Parathyroid adenoma (tissue), 2 donors: ENCODE measurements at regions not wholly inside any gene's neighbourhood (a gene's known extent, or its start where the extent isn't known, plus 50 kb on each side); places are given as distances from the start of the nearest gene placed in this dataset.

Experiments used
- H2AFZ ChIP-seq: fragments of 300-600 bp; sonication (generic); one replicate; pipeline ENCODE4 v1.7.0; 2017; ENCODE audit warnings: antibody characterized with exemption, mild to moderate bottlenecking
- H3K27ac ChIP-seq: fragments of 300-600 bp; sonication (generic); one replicate; pipeline ENCODE4 v1.7.0; 2017
- H3K27me3 ChIP-seq: fragments of 300-600 bp; sonication (generic); one replicate; pipeline ENCODE4 v1.7.0; 2017; ENCODE audit warnings: low read length; ENCODE audit not compliant: control insufficient read depth, insufficient read depth
- H3K36me3 ChIP-seq: fragments of 300-600 bp; sonication (generic); one replicate; pipeline ENCODE4 v1.7.0; 2017; ENCODE audit warnings: low read length; ENCODE audit not compliant: control insufficient read depth, insufficient read depth
- H3K4me1 ChIP-seq: fragments of 300-600 bp; sonication (generic); one replicate; pipeline ENCODE4 v1.7.0; 2017; ENCODE audit warnings: control low read depth
- H3K4me2 ChIP-seq: fragments of 300-600 bp; sonication (generic); one replicate; pipeline ENCODE4 v1.7.0; 2017; ENCODE audit warnings: low read length
- H3K4me3 ChIP-seq: fragments of 300-600 bp; sonication (generic); one replicate; pipeline ENCODE4 v1.7.0; 2017; ENCODE audit warnings: low read depth, low read length
- H3K79me2 ChIP-seq: fragments of 300-600 bp; sonication (generic); one replicate; pipeline ENCODE4 v1.7.0; 2017; ENCODE audit warnings: control low read depth
- H3K9ac ChIP-seq: fragments of 300-600 bp; sonication (generic); one replicate; pipeline ENCODE4 v1.7.0; 2017; ENCODE audit warnings: mild to moderate bottlenecking
- H3K9me3 ChIP-seq: fragments of 300-600 bp; sonication (generic); one replicate; pipeline ENCODE4 v1.7.0; 2017; ENCODE audit warnings: low read length; ENCODE audit not compliant: control insufficient read depth
- TF ChIP-seq, protein P1 (sequence below): fragments of 300-600 bp; sonication (generic); IDR thresholded peaks from one replicate; pipeline ENCODE4 v1.7.0; 2017; ENCODE audit warnings: antibody characterized with exemption, mild to moderate bottlenecking
- donor health status: primary hyperparathyroidism.

DNA sequence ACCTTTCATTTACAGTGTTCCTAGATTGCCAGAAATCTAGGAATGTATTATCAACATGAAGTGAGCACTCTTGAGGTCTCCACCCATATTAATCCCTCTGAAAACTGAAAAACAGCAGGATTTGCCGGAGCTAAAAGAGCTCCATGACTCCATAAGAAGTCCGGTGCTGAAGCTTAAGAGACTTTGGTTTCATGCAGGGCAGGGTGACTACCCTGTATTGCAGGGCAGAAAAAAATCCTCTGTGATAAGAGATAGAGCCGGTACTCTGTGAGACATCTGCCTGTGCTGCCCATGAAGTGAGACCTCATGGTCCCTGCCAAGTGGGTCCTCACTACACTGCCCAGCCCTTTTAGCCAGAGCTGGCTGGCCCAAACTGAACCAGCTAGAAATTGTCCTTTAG, 127.2 kb upstream of the NPY2R start:
- H3K9ac ChIP-seq, result no peak overlapping the region
- H3K9me3 ChIP-seq, result no peaks in the 10 kb centered on the region
- H3K36me3 ChIP-seq, result no peaks in the 10 kb centered on the region
- no peak overlapping the region for H3K4me3 ChIP-seq
- no peak overlapping the region for H3K4me2 ChIP-seq
- TF ChIP-seq, protein P1, sequence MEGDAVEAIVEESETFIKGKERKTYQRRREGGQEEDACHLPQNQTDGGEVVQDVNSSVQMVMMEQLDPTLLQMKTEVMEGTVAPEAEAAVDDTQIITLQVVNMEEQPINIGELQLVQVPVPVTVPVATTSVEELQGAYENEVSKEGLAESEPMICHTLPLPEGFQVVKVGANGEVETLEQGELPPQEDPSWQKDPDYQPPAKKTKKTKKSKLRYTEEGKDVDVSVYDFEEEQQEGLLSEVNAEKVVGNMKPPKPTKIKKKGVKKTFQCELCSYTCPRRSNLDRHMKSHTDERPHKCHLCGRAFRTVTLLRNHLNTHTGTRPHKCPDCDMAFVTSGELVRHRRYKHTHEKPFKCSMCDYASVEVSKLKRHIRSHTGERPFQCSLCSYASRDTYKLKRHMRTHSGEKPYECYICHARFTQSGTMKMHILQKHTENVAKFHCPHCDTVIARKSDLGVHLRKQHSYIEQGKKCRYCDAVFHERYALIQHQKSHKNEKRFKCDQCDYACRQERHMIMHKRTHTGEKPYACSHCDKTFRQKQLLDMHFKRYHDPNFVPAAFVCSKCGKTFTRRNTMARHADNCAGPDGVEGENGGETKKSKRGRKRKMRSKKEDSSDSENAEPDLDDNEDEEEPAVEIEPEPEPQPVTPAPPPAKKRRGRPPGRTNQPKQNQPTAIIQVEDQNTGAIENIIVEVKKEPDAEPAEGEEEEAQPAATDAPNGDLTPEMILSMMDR, result no peak
- no peaks in the 10 kb centered on the region for H3K27me3 ChIP-seq
- H3K4me1 ChIP-seq, result no peaks in the 10 kb centered on the region
- no peak overlapping the region for H2AFZ ChIP-seq
- H3K79me2 ChIP-seq, result no peaks in the 10 kb centered on the region
- no peak overlapping the region for H3K27ac ChIP-seq

DNA sequence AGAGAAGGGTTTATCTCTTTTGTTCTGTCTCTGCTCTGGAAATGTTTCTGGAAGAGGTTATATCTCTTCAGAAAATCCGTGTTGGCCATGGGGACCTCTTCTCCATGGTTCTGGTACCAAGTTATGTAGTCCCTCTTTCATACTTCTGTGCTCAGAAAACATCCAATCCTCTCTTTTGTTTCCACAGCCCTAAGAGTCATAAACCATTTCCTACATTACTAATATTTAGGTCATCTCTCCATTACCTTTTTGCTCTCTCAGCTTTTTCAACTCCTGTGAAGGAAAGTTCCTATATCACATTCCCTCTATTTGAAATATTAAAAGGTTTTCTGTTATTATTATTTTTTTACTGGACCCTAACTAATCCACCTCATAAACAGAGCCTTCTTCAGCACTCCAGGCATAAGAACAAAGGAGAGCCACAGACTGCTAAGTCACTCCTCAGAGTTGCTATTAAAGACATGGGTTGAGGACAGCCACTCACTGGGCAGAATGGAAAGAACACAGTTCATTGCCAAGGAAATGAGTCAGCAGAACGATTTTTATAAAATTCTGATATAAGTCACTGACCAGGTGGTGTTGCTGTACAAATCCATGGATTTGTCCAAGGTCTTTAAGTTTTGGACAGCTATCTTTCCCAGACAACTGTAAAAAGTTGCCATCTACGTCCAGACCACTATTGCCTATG, 122.4 kb upstream of the NPY2R start:
- no peak overlapping the region for H2AFZ ChIP-seq
- no peaks in the 10 kb centered on the region for H3K9me3 ChIP-seq
- no peak overlapping the region for H3K9ac ChIP-seq
- no peak overlapping the region for H3K4me2 ChIP-seq
- no peak overlapping the region for H3K27ac ChIP-seq
- TF ChIP-seq, protein P1, result no peak
- no peak overlapping the region for H3K4me3 ChIP-seq
- H3K79me2 ChIP-seq, result no peaks in the 10 kb centered on the region
- no peaks in the 10 kb centered on the region for H3K36me3 ChIP-seq
- no peaks in the 10 kb centered on the region for H3K27me3 ChIP-seq
- no peaks in the 10 kb centered on the region for H3K4me1 ChIP-seq

DNA sequence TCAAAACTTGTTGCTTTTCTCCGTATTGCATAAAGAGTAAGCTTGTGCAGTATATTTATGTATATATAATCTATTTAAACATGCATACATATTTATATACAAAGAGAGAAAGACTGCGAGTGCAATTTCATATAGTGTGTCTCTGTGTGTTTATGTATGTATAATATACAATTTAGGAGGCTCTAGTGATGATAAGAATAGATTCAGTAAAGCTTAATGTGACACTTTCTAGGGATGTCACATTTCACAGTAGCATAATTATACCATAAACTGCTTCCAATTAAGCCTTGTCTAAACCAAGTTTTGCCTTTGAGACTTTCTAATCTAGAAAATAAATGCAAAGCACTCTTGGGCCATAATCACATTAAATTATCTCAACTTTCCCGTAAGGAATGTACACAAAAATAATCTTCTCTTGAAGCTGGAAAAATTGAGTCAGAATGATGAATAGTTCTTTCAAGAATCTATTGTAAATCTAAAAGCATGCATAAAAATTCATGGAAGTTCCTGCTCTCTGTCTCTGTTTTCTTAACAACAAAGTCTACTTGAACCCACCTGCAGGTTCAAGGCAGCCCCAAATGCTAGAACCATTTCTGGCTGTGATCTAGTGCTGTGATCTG, 114.1 kb upstream of the NPY2R start:
- H3K27me3 ChIP-seq, result no peaks in the 10 kb centered on the region
- no peak overlapping the region for H3K27ac ChIP-seq
- H3K4me2 ChIP-seq, result no peak overlapping the region
- H3K4me3 ChIP-seq, result no peak overlapping the region
- no peaks in the 10 kb centered on the region for H3K36me3 ChIP-seq
- H3K9me3 ChIP-seq, result no peaks in the 10 kb centered on the region
- TF ChIP-seq, protein P1, result no peak
- no peak overlapping the region for H2AFZ ChIP-seq
- no peak overlapping the region for H3K9ac ChIP-seq
- no peaks in the 10 kb centered on the region for H3K4me1 ChIP-seq
- H3K79me2 ChIP-seq, result no peaks in the 10 kb centered on the region

DNA sequence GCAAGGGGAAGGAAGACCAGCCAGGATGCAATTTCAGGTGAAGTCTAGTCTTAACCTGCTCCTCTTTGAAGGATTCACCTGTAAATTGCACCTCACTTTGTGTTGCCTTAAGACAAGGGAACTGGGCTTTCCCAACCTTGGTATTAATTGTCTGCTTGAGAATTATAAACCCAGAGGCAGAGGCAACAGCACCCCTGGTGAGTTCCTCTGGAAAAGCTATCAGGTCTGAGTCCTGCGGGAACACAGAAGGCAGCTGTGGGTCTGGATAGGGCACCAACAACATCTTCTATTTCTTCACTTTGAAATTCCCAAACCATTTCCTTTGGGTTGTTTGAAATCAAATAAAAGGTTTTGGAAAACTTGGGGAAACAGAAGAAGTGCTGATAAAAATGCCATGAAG, 109.2 kb upstream of the NPY2R start:
- Histone ChIP-seq H3K27ac (no peak overlapping the region), H3K27me3 (no peaks in the 10 kb centered on the region), H3K36me3 (no peaks in the 10 kb centered on the region), H3K79me2 (no peaks in the 10 kb centered on the region), H3K9me3 (no peaks in the 10 kb centered on the region), H2AFZ (no peak overlapping the region), H3K9ac (no peak overlapping the region), H3K4me2 (no peak overlapping the region), H3K4me3 (no peak overlapping the region), H3K4me1 (no peaks in the 10 kb centered on the region)
- TF ChIP-seq, protein P1, result no peak

DNA sequence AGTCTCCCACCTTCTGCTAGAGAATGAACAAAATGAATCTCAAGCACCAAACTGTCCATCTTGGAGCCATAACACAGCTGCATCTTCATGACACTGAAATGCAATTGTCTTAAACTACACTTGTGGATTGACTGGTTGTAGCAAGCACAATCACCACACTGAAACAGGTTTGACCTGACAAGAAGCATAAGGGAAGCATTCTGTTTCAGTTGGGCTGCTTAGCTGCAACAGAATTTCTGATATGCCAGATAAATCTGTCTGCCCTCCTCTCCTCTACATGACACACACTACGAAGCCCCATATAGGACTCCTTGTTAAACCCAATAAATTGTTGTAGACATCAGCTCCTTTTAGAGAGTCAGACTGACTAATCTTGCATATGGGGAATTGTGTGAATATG, 101.8 kb upstream of the NPY2R start:
- Histone ChIP-seq H3K79me2 (no peaks in the 10 kb centered on the region), H2AFZ (no peak overlapping the region), H3K27me3 (no peaks in the 10 kb centered on the region), H3K27ac (no peak overlapping the region), H3K4me3 (no peak overlapping the region), H3K4me2 (no peak overlapping the region), H3K9me3 (no peaks in the 10 kb centered on the region), H3K36me3 (no peaks in the 10 kb centered on the region), H3K9ac (no peak overlapping the region), H3K4me1 (no peaks in the 10 kb centered on the region)
- TF ChIP-seq, protein P1, result no peak
